Liver (tissue), 8 donors: ENCODE measurements at regions not wholly inside any gene's neighbourhood (a gene's known extent, or its start where the extent isn't known, plus 50 kb on each side); places are given as distances from the start of the nearest gene placed in this dataset.

Source experiments
- DNase-seq: peaks from one replicate; pipeline ENCODE4 v3.0.0-alpha.2; 2017; ENCODE audit warnings: low spot score
- H3K27ac ChIP-seq, 2 donors: one replicate each; pipeline ENCODE4 v1.7.0; 2013; ENCODE audit warnings: inconsistent platforms in 2 of 2, low read length in 2 of 2, control low read depth in 1 of 2, low read depth in 1 of 2, mild to moderate bottlenecking in 1 of 2
- H3K27me3 ChIP-seq, 4 donors: one replicate each; pipeline versions ENCODE4 v1.6.1 to v1.7.0; 2013; ENCODE audit warnings: low read length in 3 of 4, inconsistent platforms in 1 of 4, mild to moderate bottlenecking in 1 of 4, moderate library complexity in 1 of 4; ENCODE audit not compliant: control insufficient read depth in 4 of 4, insufficient read depth in 4 of 4
- H3K36me3 ChIP-seq, 4 donors: one replicate each; pipeline versions ENCODE4 v1.6.1 to v1.7.0; 2013; ENCODE audit warnings: low read length in 3 of 4, mild to moderate bottlenecking in 3 of 4, low read depth in 1 of 4, moderate library complexity in 1 of 4; ENCODE audit not compliant: control insufficient read depth in 4 of 4, insufficient read depth in 3 of 4
- H3K4me1 ChIP-seq, 4 donors: one replicate each; pipeline versions ENCODE4 v1.6.1 to v1.7.0; 2013; ENCODE audit warnings: low read length in 3 of 4, mild to moderate bottlenecking in 3 of 4, moderate library complexity in 1 of 4; ENCODE audit not compliant: control insufficient read depth in 4 of 4, insufficient read depth in 4 of 4
- H3K4me3 ChIP-seq, 3 donors: one replicate each; pipeline versions ENCODE4 v1.6.1 to v1.7.0; 2013; ENCODE audit warnings: low read length in 3 of 3, control low read depth in 1 of 3, low read depth in 1 of 3, mild to moderate bottlenecking in 1 of 3
- H3K9ac ChIP-seq, 2 donors: one replicate each; pipeline ENCODE4 v1.7.0; 2013; ENCODE audit warnings: low read length in 2 of 2, mild to moderate bottlenecking in 2 of 2, moderate library complexity in 2 of 2, control low read depth in 1 of 2, low read depth in 1 of 2
- H3K9me3 ChIP-seq, 4 donors: one replicate each; pipeline versions ENCODE4 v1.6.1 to v1.7.0; 2013; ENCODE audit warnings: low read length in 3 of 4; ENCODE audit not compliant: control insufficient read depth in 4 of 4
- CTCF ChIP-seq: fragments of 150-350 bp; IDR thresholded peaks from 2 replicates; pipeline ENCODE4 v1.5.1; 2017; ENCODE audit warnings: improper control_type of control experiment, low read depth, low read length; ENCODE audit not compliant: missing input control
- EGR1 ChIP-seq, 2 donors: IDR thresholded peaks; 2 replicates each; pipeline ENCODE4 v1.6.1; 2016 to 2018; ENCODE audit warnings: antibody characterized with exemption in 2 of 2, low read depth in 2 of 2
- FOXA1 ChIP-seq: IDR thresholded peaks from 2 replicates; pipeline ENCODE4 v1.6.1; 2016; ENCODE audit warnings: antibody characterized with exemption
- FOXA2 ChIP-seq: IDR thresholded peaks from 2 replicates; pipeline ENCODE4 v1.6.1; 2016; ENCODE audit warnings: antibody characterized with exemption
- GABPA ChIP-seq, 2 donors: IDR thresholded peaks in 1 of 2; conservative IDR thresholded peaks in 1 of 2; 2 replicates each; pipeline ENCODE4 v1.6.1; 2016; ENCODE audit warnings: antibody characterized with exemption in 2 of 2, mild to moderate bottlenecking in 1 of 2, moderate library complexity in 1 of 2
- HNF4A ChIP-seq, 2 donors: conservative IDR thresholded peaks; 2 replicates each; pipeline ENCODE4 v1.6.1; 2016; ENCODE audit warnings: antibody characterized with exemption in 2 of 2, mild to moderate bottlenecking in 2 of 2
- HNF4G ChIP-seq: IDR thresholded peaks from 2 replicates; pipeline ENCODE4 v1.6.1; 2016; ENCODE audit warnings: antibody characterized with exemption
- JUND ChIP-seq, 2 donors: IDR thresholded peaks; 2 replicates each; pipeline ENCODE4 v1.6.1; 2016; ENCODE audit warnings: antibody characterized with exemption in 2 of 2
- MAX ChIP-seq: IDR thresholded peaks from 2 replicates; pipeline ENCODE4 v1.6.1; 2016; ENCODE audit warnings: antibody characterized with exemption
- NR2F2 ChIP-seq: IDR thresholded peaks from 2 replicates; pipeline ENCODE4 v1.6.1; 2016; ENCODE audit warnings: antibody characterized with exemption
- RAD21 ChIP-seq, 2 donors: IDR thresholded peaks; 2 replicates each; pipeline ENCODE4 v1.6.1; 2016; ENCODE audit warnings: antibody characterized with exemption in 2 of 2, mild to moderate bottlenecking in 2 of 2
- REST ChIP-seq: IDR thresholded peaks from 2 replicates; pipeline ENCODE4 v1.6.1; 2016; ENCODE audit warnings: antibody characterized with exemption, mild to moderate bottlenecking
- RXRA ChIP-seq, 2 donors: IDR thresholded peaks; 2 replicates each; pipeline ENCODE4 v1.6.1; 2017 to 2018; ENCODE audit warnings: antibody characterized with exemption in 2 of 2, mild to moderate bottlenecking in 1 of 2
- SP1 ChIP-seq: IDR thresholded peaks from 2 replicates; pipeline ENCODE4 v1.6.1; 2018; ENCODE audit warnings: antibody characterized with exemption, mild to moderate bottlenecking
- TAF1 ChIP-seq: conservative IDR thresholded peaks from 2 replicates; pipeline ENCODE4 v1.6.1; 2016; ENCODE audit warnings: antibody characterized with exemption, mild to moderate bottlenecking
- YY1 ChIP-seq: IDR thresholded peaks from 2 replicates; pipeline ENCODE4 v1.6.1; 2016; ENCODE audit warnings: antibody characterized with exemption, mild to moderate bottlenecking
- ZBTB33 ChIP-seq: IDR thresholded peaks from 2 replicates; pipeline ENCODE4 v1.6.1; 2016; ENCODE audit warnings: antibody characterized with exemption
- WGBS: extraction: QIAGEN DNeasy Blood & Tissue Kit; methylation state at CpG from one replicate; pipeline ENCODE4 v1.1.7; 2013; 5-methylcytosine and 5-hydroxymethylcytosine counted together
- TF ChIP-seq, protein P1 (sequence below): IDR thresholded peaks from 2 replicates; pipeline ENCODE4 v1.6.1; 2016; ENCODE audit warnings: antibody characterized with exemption
- donor health status: healthy.
- donor health status: healthy.
- donor health status: healthy.
- donor health status: healthy.
- donor health status: healthy.

GRCh38 chr4:153973942-153974341 is 185.1 kb upstream of the SFRP2 start (continued):
- no peak for TF ChIP-seq MAX
- TF ChIP-seq FOXA2: no peak
- TF ChIP-seq HNF4A (conservative IDR thresholded peaks at IDR 0.05): peak; percentile 74 to 84
- no peak for TF ChIP-seq NR2F2
- no peak for TF ChIP-seq FOXA1

GRCh38 chr4:153971899-153972298 is 183.0 kb upstream of the SFRP2 start:
- DNase-seq: no peak
- Histone ChIP-seq H3K27me3 (no peaks in the 10 kb centered on the region), H3K4me1 (peaks cover 0 to 12% (median 3%) of the 10 kb centered on the region in 4 donors), H3K27ac (no peak overlapping the region), H3K9ac (no peak overlapping the region), H3K4me3 (no peak overlapping the region), H3K9me3 (peaks cover 2 to 5% (median 4%) of the 10 kb centered on the region in 4 donors), H3K36me3 (no peaks in the 10 kb centered on the region)
- WGBS: 91% methylated on average over 5 of the region's 5 CpGs
- TF ChIP-seq, protein P1, sequence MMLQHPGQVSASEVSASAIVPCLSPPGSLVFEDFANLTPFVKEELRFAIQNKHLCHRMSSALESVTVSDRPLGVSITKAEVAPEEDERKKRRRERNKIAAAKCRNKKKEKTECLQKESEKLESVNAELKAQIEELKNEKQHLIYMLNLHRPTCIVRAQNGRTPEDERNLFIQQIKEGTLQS: no peak
- TF ChIP-seq RXRA (IDR thresholded peaks at IDR 0.05): no peak
- no peak for TF ChIP-seq EGR1 (IDR thresholded peaks at IDR 0.05; ENCODE audit: low read depth in 2 of 2)
- TF ChIP-seq YY1: no peak
- no peak for TF ChIP-seq HNF4G
- no peak for TF ChIP-seq HNF4A (conservative IDR thresholded peaks at IDR 0.05)
- TF ChIP-seq REST: no peak

- H3K4me3 ChIP-seq: no peak overlapping the region
- no peaks in the 10 kb centered on the region for H3K27me3 ChIP-seq
- H3K27ac ChIP-seq: no peak overlapping the region
- DNase-seq: no peak
- TF ChIP-seq EGR1 (IDR thresholded peaks at IDR 0.05; ENCODE audit: low read depth in 2 of 2): no peak
- TF ChIP-seq JUND (IDR thresholded peaks at IDR 0.05): no peak
- TF ChIP-seq FOXA1: no peak
- TF ChIP-seq FOXA2: no peak
- TF ChIP-seq TAF1: no peak
- TF ChIP-seq REST: no peak
- no peak for TF ChIP-seq HNF4G
- TF ChIP-seq HNF4A (conservative IDR thresholded peaks at IDR 0.05): no peak
- no peak for TF ChIP-seq ZBTB33
- TF ChIP-seq RXRA (IDR thresholded peaks at IDR 0.05): no peak
- TF ChIP-seq MAX: no peak
- TF ChIP-seq CTCF: no peak
- TF ChIP-seq, protein P1: no peak
- no peak for TF ChIP-seq RAD21 (IDR thresholded peaks at IDR 0.05)
- no peak for TF ChIP-seq SP1
- no peak for TF ChIP-seq NR2F2
- TF ChIP-seq YY1: no peak
- TF ChIP-seq GABPA (IDR thresholded peaks at IDR 0.05 in 1 of 2, conservative IDR thresholded peaks at IDR 0.05 in 1 of 2): no peak
- H3K36me3 ChIP-seq: no peaks in the 10 kb centered on the region
- 91% methylated on average over 2 of the region's 2 CpGs for WGBS
- peaks cover 0 to 12% (median 3%) of the 10 kb centered on the region in 4 donors for H3K4me1 ChIP-seq
- H3K9ac ChIP-seq: no peak overlapping the region
- peaks cover 2 to 5% (median 4%) of the 10 kb centered on the region in 4 donors for H3K9me3 ChIP-seq
These were observed 181.3 kb upstream of the SFRP2 start for GRCh38 chr4:153970169-153970568.
